GM23338 (cell line): ENCODE measurements at regions not wholly inside any gene's neighbourhood (a gene's known extent, or its start where the extent isn't known, plus 50 kb on each side); places are given as distances from the start of the nearest gene placed in this dataset.
"Not testable (repeated sequence)": the region's sequence is repeated elsewhere in the genome, so short reads cannot be mapped to it uniquely, and the experiment has no call there.

Experiments used
- CREB1 ChIP-seq: fragments of 250-450 bp; sonication (Bioruptor Pico); IDR thresholded peaks from 2 replicates; pipeline ENCODE4 v1.5.0; 2020; ENCODE audit warnings: low read depth, mild to moderate bottlenecking, moderate library complexity
- CTCF ChIP-seq, 2 experiments: fragments of 200-600 bp in 1 of 2; sonication (generic) in 1 of 2; conservative IDR thresholded peaks; 2 replicates each; pipeline versions ENCODE4 v1.5.1 to v1.6.1; 2016 to 2017; ENCODE audit warnings: antibody characterized with exemption in 2 of 2, low read depth in 2 of 2, mild to moderate bottlenecking in 2 of 2, moderate library complexity in 1 of 2
- ETS1 ChIP-seq: IDR thresholded peaks from 2 replicates; pipeline ENCODE4 v1.6.1; 2016; ENCODE audit warnings: antibody characterized with exemption
- EZH2 ChIP-seq: fragments of 200-600 bp; sonication (generic); IDR thresholded peaks from one replicate; pipeline ENCODE4 v1.8.0; 2017; ENCODE audit warnings: antibody characterized with exemption, mild to moderate bottlenecking, low read depth; ENCODE audit not compliant: unreplicated experiment
- EZH2phosphoT487 ChIP-seq: fragments of 200-600 bp; sonication (generic); IDR thresholded peaks from one replicate; pipeline ENCODE4 v1.8.1; 2018; ENCODE audit warnings: antibody characterized with exemption; ENCODE audit not compliant: unreplicated experiment
- NANOG ChIP-seq: IDR thresholded peaks from 2 replicates; pipeline ENCODE4 v1.6.1; 2016; ENCODE audit warnings: antibody characterized with exemption, borderline replicate concordance
- POLR2AphosphoS5 ChIP-seq: IDR thresholded peaks from 2 replicates; pipeline ENCODE4 v1.6.1; 2016; ENCODE audit warnings: antibody characterized with exemption, low read depth
- STAT1 ChIP-seq: IDR thresholded peaks from one replicate; pipeline ENCODE4 v1.6.1; 2016; ENCODE audit warnings: antibody characterized with exemption; ENCODE audit not compliant: unreplicated experiment
- ZNF331 ChIP-seq: fragments of 250-450 bp; sonication (Bioruptor Pico); IDR thresholded peaks from 2 replicates; pipeline ENCODE4 v1.5.0; 2020; ENCODE audit warnings: low read depth, mild to moderate bottlenecking, moderate library complexity
- TF ChIP-seq, protein P1 (sequence below): IDR thresholded peaks from one replicate; pipeline ENCODE4 v1.6.1; 2018; ENCODE audit warnings: antibody characterized with exemption; ENCODE audit not compliant: unreplicated experiment
- TF ChIP-seq, protein P2 (sequence below): fragments of 250-450 bp; sonication (Bioruptor Pico); IDR thresholded peaks from 2 replicates; pipeline ENCODE4 v1.5.0; 2020; ENCODE audit warnings: mild to moderate bottlenecking, moderate library complexity

GRCh38 chr16:29252311-29252710 lies 154.2 kb downstream of the NPIPB11 start:
- TF ChIP-seq EZH2phosphoT487; CTCF (conservative IDR thresholded peaks at IDR 0.05; ENCODE audit: low read depth in 2 of 2); CREB1 (CRISPR knock-in tag); EZH2; POLR2AphosphoS5; STAT1; ETS1; ZNF331 (CRISPR knock-in tag); NANOG: not testable (repeated sequence)
- TF ChIP-seq, protein P1, sequence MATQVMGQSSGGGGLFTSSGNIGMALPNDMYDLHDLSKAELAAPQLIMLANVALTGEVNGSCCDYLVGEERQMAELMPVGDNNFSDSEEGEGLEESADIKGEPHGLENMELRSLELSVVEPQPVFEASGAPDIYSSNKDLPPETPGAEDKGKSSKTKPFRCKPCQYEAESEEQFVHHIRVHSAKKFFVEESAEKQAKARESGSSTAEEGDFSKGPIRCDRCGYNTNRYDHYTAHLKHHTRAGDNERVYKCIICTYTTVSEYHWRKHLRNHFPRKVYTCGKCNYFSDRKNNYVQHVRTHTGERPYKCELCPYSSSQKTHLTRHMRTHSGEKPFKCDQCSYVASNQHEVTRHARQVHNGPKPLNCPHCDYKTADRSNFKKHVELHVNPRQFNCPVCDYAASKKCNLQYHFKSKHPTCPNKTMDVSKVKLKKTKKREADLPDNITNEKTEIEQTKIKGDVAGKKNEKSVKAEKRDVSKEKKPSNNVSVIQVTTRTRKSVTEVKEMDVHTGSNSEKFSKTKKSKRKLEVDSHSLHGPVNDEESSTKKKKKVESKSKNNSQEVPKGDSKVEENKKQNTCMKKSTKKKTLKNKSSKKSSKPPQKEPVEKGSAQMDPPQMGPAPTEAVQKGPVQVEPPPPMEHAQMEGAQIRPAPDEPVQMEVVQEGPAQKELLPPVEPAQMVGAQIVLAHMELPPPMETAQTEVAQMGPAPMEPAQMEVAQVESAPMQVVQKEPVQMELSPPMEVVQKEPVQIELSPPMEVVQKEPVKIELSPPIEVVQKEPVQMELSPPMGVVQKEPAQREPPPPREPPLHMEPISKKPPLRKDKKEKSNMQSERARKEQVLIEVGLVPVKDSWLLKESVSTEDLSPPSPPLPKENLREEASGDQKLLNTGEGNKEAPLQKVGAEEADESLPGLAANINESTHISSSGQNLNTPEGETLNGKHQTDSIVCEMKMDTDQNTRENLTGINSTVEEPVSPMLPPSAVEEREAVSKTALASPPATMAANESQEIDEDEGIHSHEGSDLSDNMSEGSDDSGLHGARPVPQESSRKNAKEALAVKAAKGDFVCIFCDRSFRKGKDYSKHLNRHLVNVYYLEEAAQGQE = not testable (repeated sequence)
- TF ChIP-seq, protein P2, sequence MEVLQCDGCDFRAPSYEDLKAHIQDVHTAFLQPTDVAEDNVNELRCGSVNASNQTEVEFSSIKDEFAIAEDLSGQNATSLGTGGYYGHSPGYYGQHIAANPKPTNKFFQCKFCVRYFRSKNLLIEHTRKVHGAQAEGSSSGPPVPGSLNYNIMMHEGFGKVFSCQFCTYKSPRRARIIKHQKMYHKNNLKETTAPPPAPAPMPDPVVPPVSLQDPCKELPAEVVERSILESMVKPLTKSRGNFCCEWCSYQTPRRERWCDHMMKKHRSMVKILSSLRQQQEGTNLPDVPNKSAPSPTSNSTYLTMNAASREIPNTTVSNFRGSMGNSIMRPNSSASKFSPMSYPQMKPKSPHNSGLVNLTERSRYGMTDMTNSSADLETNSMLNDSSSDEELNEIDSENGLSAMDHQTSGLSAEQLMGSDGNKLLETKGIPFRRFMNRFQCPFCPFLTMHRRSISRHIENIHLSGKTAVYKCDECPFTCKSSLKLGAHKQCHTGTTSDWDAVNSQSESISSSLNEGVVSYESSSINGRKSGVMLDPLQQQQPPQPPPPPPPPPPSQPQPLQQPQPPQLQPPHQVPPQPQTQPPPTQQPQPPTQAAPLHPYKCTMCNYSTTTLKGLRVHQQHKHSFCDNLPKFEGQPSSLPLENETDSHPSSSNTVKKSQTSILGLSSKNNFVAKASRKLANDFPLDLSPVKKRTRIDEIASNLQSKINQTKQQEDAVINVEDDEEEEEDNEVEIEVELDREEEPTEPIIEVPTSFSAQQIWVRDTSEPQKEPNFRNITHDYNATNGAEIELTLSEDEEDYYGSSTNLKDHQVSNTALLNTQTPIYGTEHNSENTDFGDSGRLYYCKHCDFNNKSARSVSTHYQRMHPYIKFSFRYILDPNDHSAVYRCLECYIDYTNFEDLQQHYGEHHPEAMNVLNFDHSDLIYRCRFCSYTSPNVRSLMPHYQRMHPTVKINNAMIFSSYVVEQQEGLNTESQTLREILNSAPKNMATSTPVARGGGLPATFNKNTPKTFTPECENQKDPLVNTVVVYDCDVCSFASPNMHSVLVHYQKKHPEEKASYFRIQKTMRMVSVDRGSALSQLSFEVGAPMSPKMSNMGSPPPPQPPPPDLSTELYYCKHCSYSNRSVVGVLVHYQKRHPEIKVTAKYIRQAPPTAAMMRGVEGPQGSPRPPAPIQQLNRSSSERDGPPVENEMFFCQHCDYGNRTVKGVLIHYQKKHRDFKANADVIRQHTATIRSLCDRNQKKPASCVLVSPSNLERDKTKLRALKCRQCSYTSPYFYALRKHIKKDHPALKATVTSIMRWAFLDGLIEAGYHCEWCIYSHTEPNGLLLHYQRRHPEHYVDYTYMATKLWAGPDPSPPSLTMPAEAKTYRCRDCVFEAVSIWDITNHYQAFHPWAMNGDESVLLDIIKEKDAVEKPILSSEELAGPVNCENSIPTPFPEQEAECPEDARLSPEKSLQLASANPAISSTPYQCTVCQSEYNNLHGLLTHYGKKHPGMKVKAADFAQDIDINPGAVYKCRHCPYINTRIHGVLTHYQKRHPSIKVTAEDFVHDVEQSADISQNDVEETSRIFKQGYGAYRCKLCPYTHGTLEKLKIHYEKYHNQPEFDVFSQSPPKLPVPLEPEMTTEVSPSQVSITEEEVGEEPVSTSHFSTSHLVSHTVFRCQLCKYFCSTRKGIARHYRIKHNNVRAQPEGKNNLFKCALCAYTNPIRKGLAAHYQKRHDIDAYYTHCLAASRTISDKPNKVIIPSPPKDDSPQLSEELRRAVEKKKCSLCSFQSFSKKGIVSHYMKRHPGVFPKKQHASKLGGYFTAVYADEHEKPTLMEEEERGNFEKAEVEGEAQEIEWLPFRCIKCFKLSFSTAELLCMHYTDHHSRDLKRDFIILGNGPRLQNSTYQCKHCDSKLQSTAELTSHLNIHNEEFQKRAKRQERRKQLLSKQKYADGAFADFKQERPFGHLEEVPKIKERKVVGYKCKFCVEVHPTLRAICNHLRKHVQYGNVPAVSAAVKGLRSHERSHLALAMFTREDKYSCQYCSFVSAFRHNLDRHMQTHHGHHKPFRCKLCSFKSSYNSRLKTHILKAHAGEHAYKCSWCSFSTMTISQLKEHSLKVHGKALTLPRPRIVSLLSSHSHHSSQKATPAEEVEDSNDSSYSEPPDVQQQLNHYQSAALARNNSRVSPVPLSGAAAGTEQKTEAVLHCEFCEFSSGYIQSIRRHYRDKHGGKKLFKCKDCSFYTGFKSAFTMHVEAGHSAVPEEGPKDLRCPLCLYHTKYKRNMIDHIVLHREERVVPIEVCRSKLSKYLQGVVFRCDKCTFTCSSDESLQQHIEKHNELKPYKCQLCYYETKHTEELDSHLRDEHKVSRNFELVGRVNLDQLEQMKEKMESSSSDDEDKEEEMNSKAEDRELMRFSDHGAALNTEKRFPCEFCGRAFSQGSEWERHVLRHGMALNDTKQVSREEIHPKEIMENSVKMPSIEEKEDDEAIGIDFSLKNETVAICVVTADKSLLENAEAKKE = not testable (repeated sequence)
